NB4 (cell line): ENCODE measurements at regions not wholly inside any gene's neighbourhood (a gene's known extent, or its start where the extent isn't known, plus 50 kb on each side); places are given as distances from the start of the nearest gene placed in this dataset.
"Not testable (repeated sequence)": the region's sequence is repeated elsewhere in the genome, so short reads cannot be mapped to it uniquely, and the experiment has no call there.

ENCODE experiments used
- DNase-seq: peaks from one replicate; pipeline ENCODE4 v3.0.0; 2010; ENCODE audit warnings: low read depth
- H3K4me3 ChIP-seq: one replicate; pipeline ENCODE4 v1.5.1; 2011; ENCODE audit warnings: mild to moderate bottlenecking, low read depth, low read length, moderate library complexity
- MYC ChIP-seq: IDR thresholded peaks from 2 replicates; pipeline ENCODE4 v1.6.1; 2011; ENCODE audit warnings: low read depth, low read length
- POLR2A ChIP-seq: IDR thresholded peaks from 2 replicates; pipeline ENCODE4 v1.6.1; 2011; ENCODE audit warnings: mild to moderate bottlenecking; ENCODE audit not compliant: insufficient read length; ENCODE audit errors: extremely low read depth
- TF ChIP-seq, protein P1 (sequence below): IDR thresholded peaks from 2 replicates; pipeline ENCODE4 v1.6.1; 2011; ENCODE audit warnings: low read depth, low read length
- TF ChIP-seq, protein P2 (sequence below): IDR thresholded peaks from one replicate; pipeline ENCODE4 v1.5.1; 2012; ENCODE audit warnings: low read depth, low read length

DNA sequence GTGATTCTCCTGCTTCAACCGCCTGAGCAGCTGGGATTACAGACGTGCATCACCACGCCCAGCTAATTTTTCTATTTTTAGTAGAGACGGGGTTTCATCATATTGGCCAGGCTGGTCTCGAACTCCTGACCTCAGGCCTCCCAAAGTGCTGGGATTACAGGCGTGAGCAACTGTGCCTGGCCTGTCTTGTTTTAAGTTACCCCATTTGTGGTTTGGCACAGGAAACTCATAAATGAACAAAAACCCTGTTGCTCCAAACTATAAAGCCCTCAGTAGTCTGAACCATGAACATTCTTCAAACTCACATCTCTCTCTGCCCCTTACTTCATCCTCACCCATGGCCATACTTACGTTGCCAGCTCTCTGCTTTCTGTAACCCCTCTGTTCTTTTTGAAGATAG is 61.7 kb downstream of the RHOU start:
- not testable (repeated sequence) for H3K4me3 ChIP-seq
- peak; percentile 83 for DNase-seq

DNA sequence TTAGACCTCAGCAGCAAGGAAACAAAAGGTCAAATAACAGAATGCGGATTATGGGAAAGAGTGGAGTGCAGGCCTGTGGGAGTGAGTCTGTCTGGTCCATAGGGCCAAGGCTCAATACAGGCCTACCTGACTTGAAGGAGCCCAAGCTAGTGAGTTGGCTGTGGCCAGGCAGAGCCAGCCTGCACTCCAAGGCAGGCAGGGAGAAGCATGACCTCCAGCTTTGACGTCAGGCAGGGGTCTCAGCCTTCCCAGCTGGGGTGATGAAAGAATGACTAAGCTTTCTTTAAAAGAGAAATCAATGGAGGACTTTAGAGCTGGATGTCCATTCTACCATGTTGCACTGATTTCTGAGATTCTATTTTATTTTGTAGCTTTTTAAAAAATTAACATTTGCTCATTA is 62.8 kb downstream of the RHOU start:
- TF ChIP-seq MYC, result no peak
- TF ChIP-seq, protein P1, sequence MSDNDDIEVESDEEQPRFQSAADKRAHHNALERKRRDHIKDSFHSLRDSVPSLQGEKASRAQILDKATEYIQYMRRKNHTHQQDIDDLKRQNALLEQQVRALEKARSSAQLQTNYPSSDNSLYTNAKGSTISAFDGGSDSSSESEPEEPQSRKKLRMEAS, result no peak
- peak; percentile 41 for DNase-seq
- no peak overlapping the region for H3K4me3 ChIP-seq

DNA sequence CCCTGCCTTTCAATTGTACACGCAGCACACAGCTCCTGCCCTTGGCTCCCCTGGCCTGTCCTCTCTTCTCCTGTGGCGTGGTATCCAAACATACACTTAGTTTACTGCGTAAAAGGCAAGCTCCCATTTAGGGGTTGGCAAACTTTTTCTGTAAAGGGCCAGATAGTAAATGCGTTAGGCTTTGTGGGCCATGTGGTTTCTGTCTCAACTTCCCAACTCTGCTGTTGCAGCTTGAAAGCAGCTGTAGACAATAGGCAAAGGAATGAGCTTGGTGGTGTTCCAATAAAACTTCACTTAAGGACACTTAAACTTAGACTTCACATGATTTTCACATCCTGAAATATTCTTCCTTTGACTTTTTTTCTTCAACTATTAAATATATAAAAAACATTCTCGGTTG is 63.3 kb downstream of the RHOU start:
- TF ChIP-seq POLR2A, result no peak
- TF ChIP-seq, protein P1, result 0 out of 2 replicates have a peak, but pooled peaks have one; percentile 35
- TF ChIP-seq, protein P2, sequence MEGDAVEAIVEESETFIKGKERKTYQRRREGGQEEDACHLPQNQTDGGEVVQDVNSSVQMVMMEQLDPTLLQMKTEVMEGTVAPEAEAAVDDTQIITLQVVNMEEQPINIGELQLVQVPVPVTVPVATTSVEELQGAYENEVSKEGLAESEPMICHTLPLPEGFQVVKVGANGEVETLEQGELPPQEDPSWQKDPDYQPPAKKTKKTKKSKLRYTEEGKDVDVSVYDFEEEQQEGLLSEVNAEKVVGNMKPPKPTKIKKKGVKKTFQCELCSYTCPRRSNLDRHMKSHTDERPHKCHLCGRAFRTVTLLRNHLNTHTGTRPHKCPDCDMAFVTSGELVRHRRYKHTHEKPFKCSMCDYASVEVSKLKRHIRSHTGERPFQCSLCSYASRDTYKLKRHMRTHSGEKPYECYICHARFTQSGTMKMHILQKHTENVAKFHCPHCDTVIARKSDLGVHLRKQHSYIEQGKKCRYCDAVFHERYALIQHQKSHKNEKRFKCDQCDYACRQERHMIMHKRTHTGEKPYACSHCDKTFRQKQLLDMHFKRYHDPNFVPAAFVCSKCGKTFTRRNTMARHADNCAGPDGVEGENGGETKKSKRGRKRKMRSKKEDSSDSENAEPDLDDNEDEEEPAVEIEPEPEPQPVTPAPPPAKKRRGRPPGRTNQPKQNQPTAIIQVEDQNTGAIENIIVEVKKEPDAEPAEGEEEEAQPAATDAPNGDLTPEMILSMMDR, result no peak
- TF ChIP-seq MYC, result no peak
- DNase-seq, result peak; percentile 53
- no peak overlapping the region for H3K4me3 ChIP-seq

DNA sequence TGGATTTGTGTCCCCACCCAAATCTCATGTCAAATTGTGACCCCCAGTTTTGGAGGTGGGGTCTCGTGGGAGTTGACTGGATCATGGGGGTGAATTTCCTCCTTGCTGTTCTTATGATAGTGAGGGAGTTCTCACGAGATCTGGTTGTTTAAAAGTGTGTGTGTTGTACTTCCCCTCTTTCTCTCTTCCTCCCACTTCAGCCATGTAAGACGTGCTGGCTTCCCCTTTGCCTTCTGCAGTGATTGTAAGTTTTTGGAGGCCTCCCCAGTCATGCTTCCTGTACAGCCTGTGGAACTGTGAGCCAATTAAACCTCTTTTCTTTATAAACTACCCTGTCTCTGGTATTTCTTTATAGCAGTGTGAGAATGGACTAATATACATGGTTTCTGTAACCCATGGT is 64.6 kb downstream of the RHOU start:
- H3K4me3 ChIP-seq, result no peak overlapping the region
- TF ChIP-seq POLR2A, result no peak
- TF ChIP-seq, protein P1, result no peak
- DNase-seq, result peak; percentile 55

DNA sequence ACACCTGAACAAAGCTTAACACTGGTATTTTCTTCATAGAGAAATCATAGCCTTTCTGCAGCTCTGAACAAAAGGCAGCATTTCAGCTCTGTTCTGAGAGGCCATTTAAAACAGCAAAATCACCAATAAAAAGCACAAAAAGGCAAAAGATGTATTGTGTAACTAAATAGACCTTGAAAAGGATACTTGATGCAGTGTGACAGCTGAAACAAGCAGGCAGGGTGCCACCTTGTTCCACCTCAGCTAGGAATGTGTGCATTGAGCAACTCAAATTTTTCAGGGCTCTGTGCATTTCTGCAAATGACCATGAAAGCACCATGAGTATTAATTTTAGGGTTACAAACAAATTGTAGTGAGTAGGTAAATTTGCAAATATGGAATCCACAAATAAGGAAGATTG is 65.8 kb downstream of the RHOU start:
- H3K4me3 ChIP-seq, result no peak overlapping the region
- no peak for DNase-seq
- TF ChIP-seq POLR2A (no peak), MYC (no peak)
- TF ChIP-seq, protein P1, result no peak
- TF ChIP-seq, protein P2, result no peak

DNA sequence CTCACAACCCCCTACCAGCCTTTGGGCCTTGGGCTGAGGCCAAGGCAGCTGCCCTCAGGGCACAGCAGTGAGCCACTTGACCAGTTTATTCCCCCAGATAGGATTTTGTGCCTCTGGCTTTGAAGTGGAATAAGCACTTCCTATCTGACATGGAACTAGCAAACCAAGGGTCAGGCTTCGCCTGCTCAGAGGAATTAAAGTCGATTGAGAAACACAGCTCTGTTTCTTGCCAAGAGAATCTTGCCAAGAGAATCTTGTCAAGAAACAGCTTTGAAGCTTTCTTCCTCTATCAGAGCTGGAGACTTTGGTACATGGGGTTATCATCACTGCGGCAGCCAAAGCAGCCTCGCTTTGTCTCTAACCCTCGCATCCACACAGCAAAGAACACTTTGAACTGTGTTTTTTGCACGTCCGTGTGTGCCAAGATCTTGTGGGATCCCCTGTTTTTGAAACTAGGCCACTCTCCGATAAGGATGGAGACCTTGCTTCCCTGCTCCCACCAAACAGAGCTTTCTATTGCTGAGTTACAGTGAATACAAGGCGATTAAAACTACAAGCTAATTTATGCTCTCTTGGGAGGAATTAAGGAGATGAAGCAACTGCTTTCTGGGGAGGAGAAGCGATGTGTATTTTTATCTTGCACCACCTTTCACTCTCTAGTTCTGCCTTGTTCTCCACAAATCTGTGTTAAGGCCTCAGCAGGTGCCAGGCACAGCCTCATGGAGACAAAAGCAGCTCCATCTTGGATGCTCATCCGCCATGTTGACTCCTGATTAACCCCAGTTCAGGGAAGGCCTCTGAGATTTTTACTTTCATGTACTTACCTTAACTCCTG is 67.3 kb downstream of the RHOU start:
- TF ChIP-seq, protein P2, result no peak
- TF ChIP-seq MYC (no peak), POLR2A (no peak)
- TF ChIP-seq, protein P1, result no peak
- no peak for DNase-seq
- H3K4me3 ChIP-seq, result no peak overlapping the region

DNA sequence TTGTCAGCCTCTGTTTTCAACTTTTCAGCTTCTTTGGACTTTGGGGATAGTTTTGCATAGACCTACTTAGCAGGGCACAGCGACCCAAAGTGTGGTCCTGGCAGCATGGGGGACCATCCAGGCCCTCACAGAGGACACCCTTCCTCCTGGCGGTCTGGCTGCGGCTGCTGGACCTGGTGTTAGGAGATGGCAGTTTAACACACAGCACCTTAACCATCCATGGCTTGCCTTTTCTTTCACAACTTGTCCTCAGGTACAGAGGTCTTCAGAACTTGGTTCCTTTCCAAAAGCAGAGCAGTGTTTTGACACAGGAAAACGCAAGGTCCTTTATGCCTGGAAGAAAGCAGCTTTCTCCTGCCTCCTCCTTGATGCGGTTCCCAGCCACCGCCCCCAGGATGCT is 68.1 kb downstream of the RHOU start:
- no peak for DNase-seq
- no peak overlapping the region for H3K4me3 ChIP-seq
- TF ChIP-seq POLR2A, result no peak
- TF ChIP-seq, protein P1, result no peak
- TF ChIP-seq MYC, result no peak
- TF ChIP-seq, protein P2, result no peak
